ENCODE measurements at regions not wholly inside any gene's neighbourhood (a gene's known extent, or its start where the extent isn't known, plus 50 kb on each side); places are given as distances from the start of the nearest gene placed in this dataset.
"Not testable (repeated sequence)": the region's sequence is repeated elsewhere in the genome, so short reads cannot be mapped to it uniquely, and the experiment has no call there.

DNA sequence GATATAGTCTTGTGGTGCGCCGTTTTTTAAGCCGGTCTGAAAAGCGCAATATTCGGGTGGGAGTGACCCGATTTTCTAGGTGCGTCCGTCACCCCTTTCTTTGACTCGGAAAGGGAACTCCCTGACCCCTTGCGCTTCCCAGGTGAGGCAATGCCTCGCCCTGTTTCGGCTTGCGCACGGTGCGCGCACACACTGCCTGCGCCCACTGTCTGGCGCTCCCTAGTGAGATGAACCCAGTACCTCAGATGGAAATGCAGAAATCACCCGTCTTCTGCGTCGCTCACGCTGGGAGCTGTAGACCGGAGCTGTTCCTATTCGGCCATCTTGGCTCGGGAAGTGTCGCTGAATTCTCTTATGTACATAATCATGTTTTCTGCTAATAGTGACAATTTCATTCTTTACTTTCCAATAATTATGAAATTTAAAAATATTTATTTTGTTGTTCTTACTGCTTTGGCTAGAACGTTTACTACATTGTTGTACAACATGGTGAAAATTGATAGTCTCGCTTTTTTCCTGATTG, 61.2 kb upstream of the MINDY3 start:
- DNase-seq (ENCODE audit: low read depth, low spot score): not testable (repeated sequence)

DNA sequence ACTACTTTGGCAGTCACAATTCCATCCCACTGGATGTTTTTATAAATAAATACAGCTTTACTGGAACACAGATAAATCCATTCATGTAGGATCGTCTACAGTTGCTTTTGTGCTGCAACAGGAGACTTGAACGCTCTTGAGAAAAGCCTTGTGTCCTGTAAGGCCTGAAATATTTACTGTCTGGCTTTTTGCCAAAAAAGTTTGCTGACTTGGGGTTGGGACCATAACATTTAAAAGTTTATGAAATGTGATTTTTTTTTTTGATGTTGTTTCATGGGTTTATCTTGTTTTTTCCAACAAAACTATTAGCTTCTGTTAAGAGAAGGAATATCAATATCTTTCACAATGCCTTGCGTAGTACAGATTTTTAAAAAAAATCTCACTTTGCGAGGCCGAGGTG, 71.1 kb upstream of the MINDY3 start:
- DNase-seq (ENCODE audit: low read depth, low spot score): no peak

DNA sequence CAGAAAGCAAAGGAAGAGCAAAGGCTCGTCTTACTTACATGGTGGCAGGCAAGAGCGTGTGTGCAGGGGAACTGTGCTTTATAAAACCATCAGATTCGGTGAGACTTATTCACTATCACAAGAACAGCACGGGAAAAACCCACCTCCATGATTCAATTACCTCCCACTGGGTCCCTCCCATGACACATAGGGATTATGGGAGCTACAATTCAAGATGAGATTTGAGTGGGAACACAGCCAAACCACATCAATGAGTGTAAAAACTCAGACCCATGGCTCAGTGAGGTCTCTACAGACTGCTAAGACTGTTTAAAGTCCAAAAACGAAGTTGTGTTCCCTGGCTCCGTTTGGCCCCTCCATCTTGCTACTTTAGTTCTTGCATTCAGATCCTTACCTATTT, 79.2 kb upstream of the MINDY3 start:
- DNase-seq (ENCODE audit: low read depth, low spot score): not testable (repeated sequence)

DNA sequence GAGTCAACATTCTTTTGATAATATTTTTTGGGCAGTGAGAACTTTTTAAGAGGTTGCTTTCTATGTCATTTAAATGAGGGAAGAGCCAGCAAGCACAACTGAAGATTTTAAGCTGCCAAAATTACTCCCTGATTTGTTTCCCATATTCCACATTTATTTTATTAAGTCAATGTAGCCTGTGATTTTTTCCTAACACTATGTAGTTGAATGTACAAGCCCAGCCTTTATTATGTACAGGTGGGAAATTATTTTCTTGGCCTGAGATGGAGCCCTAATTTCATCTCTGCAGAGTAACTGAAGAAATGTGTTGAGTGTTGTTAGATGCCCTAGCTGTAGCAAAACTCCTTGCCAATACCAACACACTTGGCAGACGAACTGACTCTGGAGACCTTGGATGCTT, 83.1 kb upstream of the MINDY3 start:
- DNase-seq (ENCODE audit: low read depth, low spot score): no peak

DNA sequence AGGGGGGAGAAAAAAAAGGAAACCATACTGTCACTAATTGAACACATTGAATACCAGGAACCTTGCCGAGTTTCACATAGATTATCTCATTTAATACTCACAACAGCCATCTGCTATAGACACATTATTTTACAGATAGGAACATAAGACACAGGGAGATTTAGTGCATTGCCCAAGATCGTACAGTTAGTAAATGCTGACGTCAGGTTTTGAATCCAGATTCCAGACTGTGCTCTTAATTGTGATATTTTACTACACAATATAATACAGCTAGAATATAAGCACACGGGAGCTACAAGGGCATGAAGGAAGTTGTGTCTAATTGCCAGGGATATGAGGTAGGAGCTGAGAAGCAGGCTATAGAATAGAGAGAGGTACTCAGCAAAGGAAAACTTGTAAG, 93.9 kb upstream of the MINDY3 start:
- DNase-seq (ENCODE audit: low read depth, low spot score): no peak

DNA sequence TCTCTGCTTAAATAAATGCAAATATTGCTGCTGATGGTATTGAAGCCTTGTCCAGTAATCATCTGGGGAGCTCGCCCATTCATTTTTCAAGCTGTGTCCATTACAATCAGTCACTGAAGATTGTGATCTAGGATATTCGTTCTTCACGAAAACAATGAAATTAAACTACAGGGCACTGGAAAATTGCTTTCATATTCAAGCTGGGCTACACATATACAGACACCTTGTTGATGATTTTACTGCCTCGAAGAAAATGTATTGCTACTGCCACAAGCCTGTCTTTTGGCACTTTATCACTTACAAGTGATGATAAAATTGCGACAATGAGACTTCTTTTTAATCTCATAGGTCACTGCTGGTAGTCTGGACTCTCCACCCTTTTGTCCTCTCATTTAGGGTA, 100.0 kb upstream of the MINDY3 start:
- DNase-seq (ENCODE audit: low read depth, low spot score): no peak

DNA sequence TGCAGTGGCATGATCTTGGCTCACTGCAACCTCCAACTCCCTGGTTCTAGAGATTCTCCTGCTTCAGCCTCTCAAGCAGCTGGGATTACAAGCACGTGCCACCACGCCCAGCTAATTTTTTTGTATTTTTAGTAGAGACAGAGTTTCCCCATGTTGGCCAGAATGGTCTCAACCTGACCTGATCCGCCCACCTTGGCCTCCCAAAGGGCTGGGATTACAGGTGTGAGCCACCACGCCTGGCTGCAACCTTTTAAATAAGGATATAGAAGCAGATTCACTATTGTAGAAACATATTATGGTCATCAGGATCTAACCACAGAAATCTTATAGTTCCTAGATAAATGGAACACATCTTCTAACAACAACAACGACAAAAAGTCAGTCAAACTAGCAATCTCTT, 112.4 kb upstream of the MINDY3 start:
- DNase-seq (ENCODE audit: low read depth, low spot score): not testable (repeated sequence)

DNA sequence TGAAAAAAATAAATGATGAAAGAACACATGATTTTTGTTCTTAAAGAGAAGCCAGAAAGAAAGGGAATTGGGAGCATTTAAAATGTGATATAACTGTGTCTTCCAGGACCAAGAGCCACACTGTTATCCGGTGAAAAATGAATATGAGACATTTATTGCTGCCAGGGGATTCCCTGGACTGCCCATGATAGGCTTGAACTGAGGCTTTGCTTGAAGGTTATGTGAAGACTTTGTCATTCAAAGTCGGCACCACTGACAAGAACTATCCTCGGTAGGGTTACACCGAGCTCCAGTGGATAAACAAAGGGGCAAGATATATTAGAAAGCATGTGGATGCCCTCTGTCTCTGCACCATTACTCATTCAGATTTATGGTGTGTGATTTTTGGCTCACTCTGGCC, 125.4 kb upstream of the MINDY3 start:
- DNase-seq (ENCODE audit: low read depth, low spot score): no peak

DNA sequence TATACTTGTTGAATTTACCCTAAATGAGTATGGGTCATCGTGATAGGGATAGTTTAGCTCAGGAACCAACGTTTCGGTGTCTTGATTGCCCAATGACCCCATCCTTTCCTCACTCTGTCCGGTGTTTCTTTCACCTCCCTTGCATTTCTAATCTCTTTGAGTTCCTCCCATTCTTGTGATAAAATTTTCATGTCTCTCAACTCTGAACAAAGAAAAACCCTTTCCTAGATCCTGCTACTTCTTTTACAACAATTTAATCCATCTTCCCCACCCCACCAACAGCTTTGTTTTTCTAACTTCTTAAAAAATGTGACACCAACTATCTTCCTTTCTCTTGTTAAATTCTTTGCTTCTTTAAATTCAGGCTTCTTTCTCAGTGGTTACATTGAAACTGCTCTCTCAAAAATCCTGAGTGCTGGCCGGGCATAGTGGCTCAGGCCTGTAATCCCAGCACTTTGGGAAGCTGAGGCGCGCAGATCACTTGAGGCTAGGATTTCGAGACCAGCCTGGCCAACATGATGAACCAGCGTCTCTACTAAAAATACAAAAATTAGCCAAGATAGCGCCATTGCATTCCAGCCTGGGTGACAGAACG, 130.3 kb upstream of the MINDY3 start:
- no peak for DNase-seq (ENCODE audit: low read depth, low spot score)

DNA sequence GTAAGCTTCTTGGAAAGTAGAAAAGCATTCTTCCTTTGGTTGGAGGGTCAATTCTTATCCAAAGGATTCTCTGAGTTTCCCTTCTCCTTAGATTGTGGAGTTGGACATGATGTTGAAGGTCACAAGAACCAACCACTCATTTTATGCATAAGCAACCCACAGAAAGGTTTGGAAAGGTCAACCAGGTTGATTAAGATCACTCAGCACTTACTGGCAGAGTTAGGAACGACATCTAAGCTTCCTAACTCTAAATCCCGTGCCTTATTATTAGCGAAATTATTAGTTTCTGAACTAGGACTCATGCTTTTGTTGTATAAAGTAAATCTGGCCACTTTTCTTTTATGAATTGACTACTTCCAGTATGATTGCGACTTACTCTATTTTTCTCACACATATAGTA, 137.0 kb upstream of the MINDY3 start:
- no peak for DNase-seq (ENCODE audit: low read depth, low spot score)

DNA sequence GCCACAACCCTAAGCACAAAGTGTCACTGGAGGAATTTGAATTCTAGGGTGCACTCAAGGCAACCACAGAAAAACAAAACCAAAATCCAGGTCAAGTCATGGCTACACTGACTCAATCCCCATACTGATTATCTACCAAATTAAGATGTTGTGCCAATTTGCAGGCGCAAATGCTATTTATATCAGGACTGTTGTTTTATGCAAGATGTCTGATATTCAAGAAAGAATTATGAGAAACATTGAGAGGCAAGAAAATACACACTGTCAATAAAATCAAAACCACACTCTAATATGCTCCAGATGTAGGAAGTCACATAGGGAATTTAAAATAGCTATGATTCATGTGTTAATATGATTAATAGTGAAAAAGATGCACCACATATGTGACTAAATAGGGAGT, 141.3 kb upstream of the MINDY3 start:
- no peak for DNase-seq (ENCODE audit: low read depth, low spot score)

DNA sequence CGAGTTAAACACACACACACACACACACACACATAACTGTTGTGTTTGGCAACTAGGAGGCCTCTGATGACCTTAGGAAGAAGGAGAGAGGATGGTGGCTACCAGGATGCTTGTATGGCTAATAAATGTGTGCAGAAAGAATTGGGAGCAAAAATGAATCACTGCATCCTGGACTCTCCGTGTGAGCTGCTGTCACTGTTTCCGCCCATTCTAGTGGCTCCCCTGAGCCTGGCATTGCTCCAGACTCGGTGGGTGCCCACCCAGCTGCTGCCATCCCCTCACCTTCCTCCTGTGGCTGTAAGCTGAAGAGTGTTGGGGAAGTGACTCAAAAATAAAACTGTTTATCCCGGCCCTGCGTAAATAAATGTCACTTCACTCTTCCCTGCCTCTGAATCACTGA, 149.5 kb upstream of the MINDY3 start:
- DNase-seq (ENCODE audit: low read depth, low spot score): no peak

DNA sequence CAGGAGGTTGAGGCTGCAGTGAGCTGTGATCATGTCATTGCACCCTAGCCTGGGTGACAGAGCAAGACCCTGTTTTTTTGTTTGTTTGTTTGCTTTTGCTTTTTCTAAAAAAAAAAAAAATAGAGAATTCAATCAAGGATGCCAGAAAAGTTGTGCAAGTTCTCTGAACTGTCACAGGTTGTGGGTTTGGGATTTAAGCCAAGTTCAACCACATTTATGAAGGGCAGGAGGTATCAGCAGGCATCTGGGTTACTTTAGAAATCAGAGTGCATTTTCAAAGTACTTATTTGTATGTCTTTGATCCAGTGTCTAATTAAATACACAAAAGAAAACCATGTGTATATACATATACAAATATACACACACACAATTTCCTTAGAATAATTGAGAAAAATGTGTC, 151.2 kb upstream of the MINDY3 start:
- no peak for DNase-seq (ENCODE audit: low read depth, low spot score)

DNA sequence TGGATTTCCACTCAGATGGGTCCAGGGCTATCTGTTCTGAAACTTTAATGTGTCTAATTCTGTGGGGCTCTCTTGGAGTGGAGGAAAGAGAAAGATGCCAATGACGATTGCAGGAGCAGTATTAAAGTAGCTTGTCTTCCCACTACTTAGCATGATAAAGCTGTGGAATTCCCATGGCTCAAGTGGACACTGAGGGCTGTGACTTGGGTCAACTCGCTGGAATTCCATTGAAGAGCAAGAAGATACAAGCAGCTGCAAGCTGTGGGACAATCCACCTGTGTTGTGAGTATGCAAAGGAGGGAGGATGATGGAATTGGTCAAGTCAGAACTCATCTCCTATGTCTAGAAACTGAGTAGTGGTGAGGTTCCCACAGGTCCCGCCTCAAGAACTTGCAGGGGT, 154.2 kb upstream of the MINDY3 start:
- no peak for DNase-seq (ENCODE audit: low read depth, low spot score)

DNA sequence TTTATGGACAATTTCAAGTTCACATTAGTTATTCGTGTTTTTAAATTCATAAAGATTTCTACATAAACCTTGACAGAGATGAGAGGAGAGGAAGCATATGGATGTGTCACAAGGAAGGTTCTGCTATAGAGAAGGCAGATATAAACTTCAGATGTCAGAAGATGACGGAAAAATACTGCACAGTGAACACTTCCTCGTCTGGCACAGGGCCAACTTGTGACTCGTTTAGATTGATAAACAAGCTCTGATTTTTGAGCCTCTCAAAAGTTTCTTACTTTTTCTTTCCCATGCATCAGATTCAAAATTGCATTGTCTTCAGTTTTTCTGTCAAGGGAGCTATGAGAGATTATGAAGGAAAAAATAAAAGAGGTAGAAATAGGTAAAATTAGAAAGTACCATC, 156.4 kb upstream of the MINDY3 start:
- DNase-seq (ENCODE audit: low read depth, low spot score): no peak

DNA sequence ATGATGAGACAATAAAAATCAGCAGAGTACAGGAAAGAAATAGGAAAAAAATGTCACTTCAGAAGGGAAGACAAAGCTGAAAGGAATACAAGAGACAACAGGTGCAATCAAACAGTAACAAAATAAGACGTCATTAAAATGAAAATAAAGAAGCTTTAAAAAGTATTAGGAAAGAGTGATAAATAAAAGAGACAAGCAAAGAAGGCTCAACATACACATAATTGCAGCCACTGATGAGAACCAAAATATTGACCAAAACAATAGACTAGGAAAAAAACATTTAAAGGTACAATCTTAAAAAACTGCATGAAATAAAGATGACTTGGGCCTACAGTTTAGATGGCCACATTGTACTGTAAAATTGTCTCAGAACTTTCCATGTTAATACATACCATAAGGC, 160.5 kb upstream of the MINDY3 start:
- no peak for DNase-seq (ENCODE audit: low read depth, low spot score)

DNA sequence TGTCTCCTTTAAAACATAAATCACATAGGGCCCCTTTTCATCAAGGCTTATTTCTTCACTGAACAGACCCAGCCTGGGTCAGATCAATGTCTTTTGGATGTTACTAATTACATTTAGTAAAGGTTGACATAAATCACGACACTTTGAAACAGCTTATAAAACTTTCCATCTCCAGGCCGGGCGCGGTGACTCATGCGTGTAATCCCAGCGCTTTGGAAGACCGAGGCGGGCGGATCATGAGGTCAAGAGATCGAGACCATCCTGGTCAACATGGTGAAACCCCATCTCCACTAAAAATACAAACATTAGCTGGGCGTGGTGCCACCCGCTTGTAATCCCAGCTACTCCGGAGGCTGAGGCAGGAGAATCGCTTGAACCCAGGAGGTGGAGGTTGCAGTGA, 166.5 kb upstream of the MINDY3 start:
- DNase-seq (ENCODE audit: low read depth, low spot score): not testable (repeated sequence)

DNA sequence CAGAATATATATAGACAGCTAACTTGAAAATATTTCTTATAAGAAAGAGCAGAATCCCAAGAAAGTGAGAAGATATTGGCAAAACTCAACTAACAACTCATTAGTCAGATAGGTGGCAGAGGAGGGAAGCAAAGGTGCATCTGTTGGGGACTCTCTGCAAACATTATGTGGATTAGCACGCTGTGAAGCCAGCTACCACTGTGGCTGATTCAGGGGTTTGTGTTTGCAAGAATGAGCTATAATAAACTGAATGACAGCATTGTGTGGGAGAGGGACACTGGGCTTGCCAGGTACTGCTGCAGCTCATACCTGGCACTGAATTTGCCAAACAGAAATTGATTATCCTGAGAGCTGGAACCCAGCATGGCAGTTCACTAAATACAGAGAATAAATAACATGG, 170.3 kb upstream of the MINDY3 start:
- no peak for DNase-seq (ENCODE audit: low read depth, low spot score)

DNA sequence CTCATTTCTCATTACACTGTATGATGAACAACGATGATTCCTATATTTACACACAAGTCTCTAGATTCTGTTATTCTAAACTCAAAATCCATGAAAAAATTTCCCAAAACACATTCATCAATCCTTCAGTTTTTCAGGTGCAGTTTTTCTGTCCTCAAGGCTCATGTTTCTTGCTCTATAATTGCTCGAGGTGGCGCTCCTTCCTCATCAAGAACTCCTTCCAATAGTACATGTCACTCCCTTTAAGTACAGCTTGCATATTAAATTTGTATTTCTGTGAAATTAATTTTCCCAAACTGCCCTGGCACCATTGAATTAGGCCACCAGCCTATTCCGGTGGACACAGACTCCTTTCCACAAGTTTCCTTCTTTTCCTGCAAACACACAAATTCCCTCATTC, 188.7 kb upstream of the MINDY3 start:
- no peak for DNase-seq (ENCODE audit: low read depth, low spot score)

DNA sequence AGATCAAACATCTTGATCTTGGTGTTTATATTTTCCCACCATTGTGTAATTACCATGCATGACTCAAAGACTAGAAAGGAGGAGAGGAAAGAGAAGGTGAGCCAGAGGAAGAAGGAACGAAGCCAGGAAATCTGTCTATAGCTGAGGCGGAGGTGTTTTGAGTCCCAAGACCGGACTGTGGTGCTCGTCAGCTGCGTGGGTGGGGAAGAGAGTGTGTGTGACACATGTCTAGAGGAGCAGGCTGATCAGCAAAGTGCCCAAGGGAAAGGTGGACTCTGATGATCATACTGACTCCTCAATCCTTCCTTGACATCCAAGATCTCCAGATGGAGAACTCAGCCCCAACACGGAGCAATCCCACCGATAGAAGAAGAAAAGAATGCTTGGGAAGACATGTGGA, 189.5 kb upstream of the MINDY3 start:
- no peak for DNase-seq (ENCODE audit: low read depth, low spot score)

DNA sequence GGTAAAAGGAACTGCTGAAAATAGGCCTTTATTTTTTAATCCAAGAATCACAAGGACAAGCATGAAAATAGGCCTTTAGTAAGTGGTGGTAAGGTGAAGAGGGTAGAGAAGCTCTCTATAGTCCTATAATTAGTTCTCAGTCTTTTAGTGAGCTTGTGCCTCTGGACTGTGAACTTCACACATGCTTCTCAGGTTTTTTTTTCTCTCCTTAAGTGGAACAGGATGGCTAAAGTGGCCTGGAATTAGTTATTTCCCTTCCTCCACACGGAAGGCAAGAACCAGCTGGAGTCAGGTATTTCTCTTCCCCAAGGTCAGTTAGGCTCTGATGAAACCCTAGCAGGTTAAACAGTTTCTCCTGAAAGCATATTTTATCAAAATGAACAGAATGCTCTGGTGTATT, 203.0 kb upstream of the MINDY3 start:
- no peak for DNase-seq (ENCODE audit: low read depth, low spot score)

DNA sequence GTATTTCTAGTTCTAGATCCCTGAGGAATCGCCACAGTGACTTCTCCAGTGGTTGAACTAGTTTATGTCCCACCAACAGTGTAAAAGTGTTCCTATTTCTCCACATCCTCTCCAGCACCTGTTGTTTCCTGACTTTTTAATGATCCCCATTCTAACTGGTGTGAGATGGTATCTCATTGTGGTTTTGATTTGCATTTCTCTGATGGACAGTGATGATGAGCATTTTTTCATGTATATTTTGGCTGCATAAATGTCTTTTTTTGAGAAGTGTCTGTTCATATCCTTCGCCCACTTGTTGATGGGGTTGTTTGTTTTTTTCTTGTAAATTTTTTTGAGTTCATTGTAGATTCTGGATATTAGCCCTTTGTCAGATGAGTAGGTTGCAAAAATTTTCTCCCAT, 223.2 kb upstream of the MINDY3 start:
- DNase-seq (ENCODE audit: low read depth, low spot score): not testable (repeated sequence)

DNA sequence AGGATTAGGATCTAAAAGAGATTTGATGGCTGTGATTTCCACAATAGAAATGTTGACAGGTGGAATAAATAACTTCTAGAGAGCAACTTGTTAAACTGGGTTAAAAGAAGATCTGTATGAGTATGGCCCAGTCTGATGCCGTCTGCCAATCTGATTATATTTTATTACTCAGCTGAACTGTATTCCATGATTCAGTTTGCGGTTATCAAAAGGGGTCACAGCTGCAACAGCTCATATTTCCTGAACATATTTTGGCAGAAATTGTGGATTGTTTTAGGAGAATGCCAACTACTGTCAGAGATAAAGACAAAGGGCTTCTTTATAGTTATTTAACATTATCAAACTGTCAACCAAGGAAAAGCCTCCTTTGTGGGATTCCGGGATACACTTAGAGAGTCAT, 244.8 kb upstream of the MINDY3 start:
- no peak for DNase-seq (ENCODE audit: low read depth, low spot score)

Data from iPS DF 19.7 (cell line).